Ectodermal cell (in vitro differentiated cells): ENCODE measurements at regions not wholly inside any gene's neighbourhood (a gene's known extent, or its start where the extent isn't known, plus 50 kb on each side); places are given as distances from the start of the nearest gene placed in this dataset.
"Not testable (repeated sequence)": the region's sequence is repeated elsewhere in the genome, so short reads cannot be mapped to it uniquely, and the experiment has no call there.

Experiments used
- H3K27ac ChIP-seq: 2 replicates; pipeline ENCODE4 v1.7.0; 2013; ENCODE audit warnings: mild to moderate bottlenecking, low read depth, low read length; ENCODE audit not compliant: insufficient read depth, poor library complexity, severe bottlenecking
- H3K27me3 ChIP-seq: 2 replicates; pipeline ENCODE4 v1.7.0; 2013; ENCODE audit warnings: mild to moderate bottlenecking, low read length; ENCODE audit not compliant: insufficient read depth, control insufficient read depth, poor library complexity, severe bottlenecking
- H3K36me3 ChIP-seq: one replicate; pipeline ENCODE4 v1.7.0; 2013; ENCODE audit warnings: low read length; ENCODE audit not compliant: control insufficient read depth, insufficient read depth
- H3K4me1 ChIP-seq: one replicate; pipeline ENCODE4 v1.7.0; 2013; ENCODE audit warnings: low read length; ENCODE audit not compliant: control insufficient read depth, insufficient read depth
- H3K4me3 ChIP-seq: 2 replicates; pipeline ENCODE4 v1.7.0; 2013; ENCODE audit warnings: low read depth, low read length, control low read depth; ENCODE audit not compliant: insufficient read depth
- H3K9me3 ChIP-seq: 2 replicates; pipeline ENCODE4 v1.7.0; 2013; ENCODE audit warnings: mild to moderate bottlenecking, low read length, moderate library complexity; ENCODE audit not compliant: control insufficient read depth
- WGBS, 2 experiments: methylation state at CpG; one replicate each; pipeline ENCODE4 v1.1.7; 2013; ENCODE audit warnings: missing lambda C conversion rate in 2 of 2; 5-methylcytosine and 5-hydroxymethylcytosine counted together

- H3K4me1 ChIP-seq, result no peaks in the 10 kb centered on the region
- H3K9me3 ChIP-seq, result no peaks in the 10 kb centered on the region
- no peaks in the 10 kb centered on the region for H3K27me3 ChIP-seq
- H3K4me3 ChIP-seq, result no peak overlapping the region
- no peak overlapping the region for H3K27ac ChIP-seq
- no peaks in the 10 kb centered on the region for H3K36me3 ChIP-seq
- WGBS, 2 experiments, result 84 to 86% methylated on average over 2 of the region's 2 CpGs
Measured at GRCh38 chr5:117731446-117731845, 1156.8 kb upstream of the SEMA6A start.

- not testable (repeated sequence) for H3K36me3 ChIP-seq, H3K27ac ChIP-seq, H3K4me1 ChIP-seq, H3K4me3 ChIP-seq, H3K27me3 ChIP-seq, H3K9me3 ChIP-seq
- 84 to 89% methylated on average over 3 of the region's 4 CpGs for WGBS, 2 experiments
Measured at GRCh38 chr5:117720784-117721183, 1146.2 kb upstream of the SEMA6A start.

GRCh38 chr5:117719413-117719812 lies 1144.8 kb upstream of the SEMA6A start:
- Histone ChIP-seq H3K4me3 (no peak overlapping the region), H3K9me3 (no peaks in the 10 kb centered on the region), H3K4me1 (no peaks in the 10 kb centered on the region), H3K27me3 (no peaks in the 10 kb centered on the region), H3K27ac (no peak overlapping the region), H3K36me3 (no peaks in the 10 kb centered on the region)

GRCh38 chr5:117713585-117714198 lies 1139.1 kb upstream of the SEMA6A start:
- no peak overlapping the region for H3K4me3 ChIP-seq
- no peaks in the 10 kb centered on the region for H3K9me3 ChIP-seq
- H3K4me1 ChIP-seq, result no peaks in the 10 kb centered on the region
- H3K36me3 ChIP-seq, result no peaks in the 10 kb centered on the region
- H3K27me3 ChIP-seq, result no peaks in the 10 kb centered on the region
- WGBS, 2 experiments, result 85 to 92% methylated on average over 3 of the region's 3 CpGs
- no peak overlapping the region for H3K27ac ChIP-seq

GRCh38 chr5:117701062-117701461 lies 1126.4 kb upstream of the SEMA6A start:
- 84 to 95% methylated on average over 1 of the region's 1 CpG for WGBS, 2 experiments
- Histone ChIP-seq H3K9me3 (no peaks in the 10 kb centered on the region), H3K4me1 (no peaks in the 10 kb centered on the region), H3K27ac (no peak overlapping the region), H3K36me3 (no peaks in the 10 kb centered on the region), H3K27me3 (no peaks in the 10 kb centered on the region), H3K4me3 (no peak overlapping the region)

GRCh38 chr5:117692606-117693005 lies 1118.0 kb upstream of the SEMA6A start:
- Histone ChIP-seq H3K27ac (no peak overlapping the region), H3K36me3 (no peaks in the 10 kb centered on the region), H3K4me3 (no peak overlapping the region), H3K27me3 (no peaks in the 10 kb centered on the region), H3K4me1 (no peaks in the 10 kb centered on the region), H3K9me3 (no peaks in the 10 kb centered on the region)
- WGBS, 2 experiments, result 88 to 93% methylated on average over 1 of the region's 1 CpG

GRCh38 chr5:117691081-117691870 lies 1116.7 kb upstream of the SEMA6A start:
- Histone ChIP-seq H3K4me3 (no peak overlapping the region), H3K36me3 (no peaks in the 10 kb centered on the region), H3K27ac (no peak overlapping the region), H3K4me1 (no peaks in the 10 kb centered on the region), H3K27me3 (no peaks in the 10 kb centered on the region), H3K9me3 (no peaks in the 10 kb centered on the region)
- WGBS, 2 experiments, result 85 to 98% methylated on average over 2 to 5 of the region's 5 CpGs

- no peaks in the 10 kb centered on the region for H3K4me1 ChIP-seq
- no peak overlapping the region for H3K4me3 ChIP-seq
- H3K36me3 ChIP-seq, result no peaks in the 10 kb centered on the region
- no peaks in the 10 kb centered on the region for H3K9me3 ChIP-seq
- 83 to 94% methylated on average over 4 of the region's 4 CpGs for WGBS, 2 experiments
- no peak overlapping the region for H3K27ac ChIP-seq
- H3K27me3 ChIP-seq, result no peaks in the 10 kb centered on the region
Measured at GRCh38 chr5:117690612-117691011, 1116.0 kb upstream of the SEMA6A start.

GRCh38 chr5:117686926-117687325 lies 1112.3 kb upstream of the SEMA6A start:
- WGBS, 2 experiments, result 94 to 98% methylated on average over 3 of the region's 3 CpGs
- Histone ChIP-seq H3K4me3 (no peak overlapping the region), H3K27me3 (no peaks in the 10 kb centered on the region), H3K36me3 (no peaks in the 10 kb centered on the region), H3K4me1 (no peaks in the 10 kb centered on the region), H3K27ac (no peak overlapping the region), H3K9me3 (no peaks in the 10 kb centered on the region)

- H3K27ac ChIP-seq, result no peak overlapping the region
- no peak overlapping the region for H3K4me3 ChIP-seq
- no peaks in the 10 kb centered on the region for H3K4me1 ChIP-seq
- no peaks in the 10 kb centered on the region for H3K36me3 ChIP-seq
- H3K27me3 ChIP-seq, result no peaks in the 10 kb centered on the region
- 94 to 98% methylated on average over 1 to 2 of the region's 2 CpGs for WGBS, 2 experiments
- no peaks in the 10 kb centered on the region for H3K9me3 ChIP-seq
Measured at GRCh38 chr5:117682416-117682815, 1107.8 kb upstream of the SEMA6A start.
